Keratinocyte (primary cell): ENCODE measurements at regions not wholly inside any gene's neighbourhood (a gene's known extent, or its start where the extent isn't known, plus 50 kb on each side); places are given as distances from the start of the nearest gene placed in this dataset.

ENCODE experiments used
- DNase-seq: peaks from one replicate; pipeline ENCODE4 v3.0.0-alpha.2; 2011; ENCODE audit warnings: low read depth, missing footprints, low spot score
- FAIRE-seq: peaks from 2 replicates; lab custom pipeline; 2011; peaks lifted over from hg19 to GRCh38; lab: Jason Lieb, UNC
- H2AFZ ChIP-seq: 2 replicates; pipeline ENCODE4 v1.6.0; 2012; ENCODE audit warnings: low read length, control low read depth, inconsistent platforms; ENCODE audit not compliant: control insufficient read depth
- H3K27ac ChIP-seq: 2 replicates; pipeline ENCODE4 v1.5.1; 2011; ENCODE audit warnings: low read length; ENCODE audit not compliant: control insufficient read depth, insufficient read depth
- H3K27me3 ChIP-seq: 3 replicates; pipeline ENCODE4 v1.6.0; 2011; ENCODE audit warnings: low read length; ENCODE audit not compliant: control insufficient read depth, insufficient read depth; ENCODE audit errors: extremely low read depth
- H3K36me3 ChIP-seq, 2 experiments: 2 replicates in 1 of 2; 3 replicates in 1 of 2; pipeline ENCODE4 v1.5.1; 2011; ENCODE audit warnings: low read length in 2 of 2, mild to moderate bottlenecking in 1 of 2; ENCODE audit not compliant: control insufficient read depth in 2 of 2, insufficient read depth in 2 of 2; ENCODE audit errors: extremely low read depth in 1 of 2
- H3K4me1 ChIP-seq: 3 replicates; pipeline ENCODE4 v1.5.1; 2011; ENCODE audit warnings: low read length; ENCODE audit not compliant: control insufficient read depth, insufficient read depth; ENCODE audit errors: extremely low read depth
- H3K4me2 ChIP-seq: 3 replicates; pipeline ENCODE4 v1.6.0; 2011; ENCODE audit warnings: low read depth, low read length; ENCODE audit not compliant: control insufficient read depth, insufficient read depth; ENCODE audit errors: extremely low read depth
- H3K4me3 ChIP-seq, 3 experiments: fragments of 200-600 bp in 1 of 3; sonication (generic) in 1 of 3; 2 replicates in 2 of 3; 3 replicates in 1 of 3; pipeline ENCODE4 v1.5.1; 2011 to 2016; ENCODE audit warnings: low read length in 3 of 3, mild to moderate bottlenecking in 3 of 3, control low read depth in 2 of 3, inconsistent platforms in 1 of 3, low read depth in 1 of 3, mixed read lengths in 1 of 3, mixed run types in 1 of 3, moderate library complexity in 1 of 3; ENCODE audit not compliant: control insufficient read depth in 2 of 3, insufficient read depth in 2 of 3; ENCODE audit errors: extremely low read depth in 1 of 3
- H3K79me2 ChIP-seq: 2 replicates; pipeline ENCODE4 v1.6.0; 2012; ENCODE audit warnings: low read length; ENCODE audit not compliant: control insufficient read depth, insufficient read depth
- H3K9ac ChIP-seq: 3 replicates; pipeline ENCODE4 v1.6.0; 2011; ENCODE audit warnings: low read length; ENCODE audit not compliant: control insufficient read depth, insufficient read depth; ENCODE audit errors: extremely low read depth
- H3K9me1 ChIP-seq: 3 replicates; pipeline ENCODE4 v1.6.0; 2011; ENCODE audit warnings: low read length; ENCODE audit not compliant: control insufficient read depth, insufficient read depth; ENCODE audit errors: extremely low read depth
- H3K9me3 ChIP-seq: 2 replicates; pipeline ENCODE4 v1.5.1; 2012; ENCODE audit warnings: low read depth, low read length; ENCODE audit not compliant: control insufficient read depth
- H4K20me1 ChIP-seq: 3 replicates; pipeline ENCODE4 v1.6.0; 2011; ENCODE audit warnings: low read length; ENCODE audit not compliant: control insufficient read depth, insufficient read depth; ENCODE audit errors: extremely low read depth
- CTCF ChIP-seq, 3 experiments: IDR thresholded peaks in 1 of 3; conservative IDR thresholded peaks in 1 of 3; optimal IDR thresholded peaks in 1 of 3; 2 replicates in 2 of 3; 3 replicates in 1 of 3; pipeline versions ENCODE3 to v1.5.1; 2011; ENCODE audit warnings: low read length in 3 of 3, mild to moderate bottlenecking in 3 of 3, moderate library complexity in 2 of 3, control low read depth in 1 of 3, inconsistent platforms in 1 of 3; ENCODE audit not compliant: insufficient read depth in 2 of 3; ENCODE audit errors: extremely low read depth in 1 of 3
- EZH2 ChIP-seq: IDR thresholded peaks from one replicate; pipeline ENCODE4 v1.6.1; 2012; ENCODE audit warnings: inconsistent platforms, mild to moderate bottlenecking, low read length, moderate library complexity
- dilution Hi-C: fragments of 300-500 bp; cut with MboI; formaldehyde crosslinking; loops from one replicate; pipeline ENCODE4 v1.7.0; 2020; ENCODE audit warnings: low sequenced_read_pairs; ENCODE audit not compliant: extremely low pct_ligation_motif_present

GRCh38 chr10:2244471-2244870 lies 507.1 kb upstream of the ADARB2 start:
- H3K27me3 ChIP-seq = no peaks in the 10 kb centered on the region
- H3K27ac ChIP-seq = no peak overlapping the region
- H3K9me3 ChIP-seq = no peaks in the 10 kb centered on the region
- H3K4me3 ChIP-seq = no peak overlapping the region
- no peaks in the 10 kb centered on the region for H4K20me1 ChIP-seq
- H3K36me3 ChIP-seq = no peaks in the 10 kb centered on the region
- no peak overlapping the region for H2AFZ ChIP-seq
- TF ChIP-seq EZH2 (no peak), CTCF (optimal IDR thresholded peaks at IDR 0.05 in 1 of 3, IDR thresholded peaks at IDR 0.05 in 1 of 3, conservative IDR thresholded peaks at IDR 0.05 in 1 of 3; ENCODE audit: extremely low read depth in 1 of 3, insufficient read depth in 2 of 3, low read length in 3 of 3) (no peak)
- H3K9ac ChIP-seq = no peak overlapping the region
- H3K79me2 ChIP-seq = no peaks in the 10 kb centered on the region
- dilution Hi-C loops = no loop called here
- no peak for FAIRE-seq
- H3K9me1 ChIP-seq = no peaks in the 10 kb centered on the region
- no peaks in the 10 kb centered on the region for H3K4me1 ChIP-seq
- DNase-seq = no peak
- H3K4me2 ChIP-seq = no peak overlapping the region

DNA sequence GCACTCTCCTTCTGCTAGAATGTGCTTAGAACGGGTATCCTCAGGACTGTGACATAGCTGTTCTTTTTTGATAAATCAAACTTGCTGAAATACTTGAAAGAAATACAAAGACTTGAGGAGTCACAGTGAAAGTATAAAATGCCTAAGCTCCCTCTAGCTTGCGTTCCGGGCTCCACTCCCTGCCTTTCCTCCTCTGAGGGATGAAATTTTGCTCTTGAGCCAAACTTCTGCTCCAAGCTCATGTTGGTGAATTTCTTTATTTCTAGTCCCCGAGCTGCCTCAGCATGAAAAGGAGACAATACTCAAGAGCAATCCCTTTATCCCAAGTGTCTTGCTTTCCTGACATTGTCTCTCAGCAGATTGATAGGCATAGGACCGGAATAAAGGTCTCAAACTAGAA lies 499.6 kb upstream of the ADARB2 start:
- Histone ChIP-seq H3K27me3 (no peaks in the 10 kb centered on the region), H3K79me2 (no peaks in the 10 kb centered on the region), H4K20me1 (no peaks in the 10 kb centered on the region), H3K4me1 (no peaks in the 10 kb centered on the region), H2AFZ (no peak overlapping the region), H3K27ac (no peak overlapping the region), H3K9me1 (no peaks in the 10 kb centered on the region), H3K9me3 (peaks cover 2% of the 10 kb centered on the region), H3K4me2 (no peak overlapping the region), H3K9ac (no peak overlapping the region), H3K4me3 (no peak overlapping the region), H3K36me3 (no peaks in the 10 kb centered on the region)
- FAIRE-seq = no peak
- dilution Hi-C loops = no loop called here
- DNase-seq = no peak
- TF ChIP-seq EZH2 = no peak
- no peak for TF ChIP-seq CTCF (optimal IDR thresholded peaks at IDR 0.05 in 1 of 3, IDR thresholded peaks at IDR 0.05 in 1 of 3, conservative IDR thresholded peaks at IDR 0.05 in 1 of 3; ENCODE audit: extremely low read depth in 1 of 3, insufficient read depth in 2 of 3, low read length in 3 of 3)
